ENCODE measurements at regions not wholly inside any gene's neighbourhood (a gene's known extent, or its start where the extent isn't known, plus 50 kb on each side); places are given as distances from the start of the nearest gene placed in this dataset.

DNA sequence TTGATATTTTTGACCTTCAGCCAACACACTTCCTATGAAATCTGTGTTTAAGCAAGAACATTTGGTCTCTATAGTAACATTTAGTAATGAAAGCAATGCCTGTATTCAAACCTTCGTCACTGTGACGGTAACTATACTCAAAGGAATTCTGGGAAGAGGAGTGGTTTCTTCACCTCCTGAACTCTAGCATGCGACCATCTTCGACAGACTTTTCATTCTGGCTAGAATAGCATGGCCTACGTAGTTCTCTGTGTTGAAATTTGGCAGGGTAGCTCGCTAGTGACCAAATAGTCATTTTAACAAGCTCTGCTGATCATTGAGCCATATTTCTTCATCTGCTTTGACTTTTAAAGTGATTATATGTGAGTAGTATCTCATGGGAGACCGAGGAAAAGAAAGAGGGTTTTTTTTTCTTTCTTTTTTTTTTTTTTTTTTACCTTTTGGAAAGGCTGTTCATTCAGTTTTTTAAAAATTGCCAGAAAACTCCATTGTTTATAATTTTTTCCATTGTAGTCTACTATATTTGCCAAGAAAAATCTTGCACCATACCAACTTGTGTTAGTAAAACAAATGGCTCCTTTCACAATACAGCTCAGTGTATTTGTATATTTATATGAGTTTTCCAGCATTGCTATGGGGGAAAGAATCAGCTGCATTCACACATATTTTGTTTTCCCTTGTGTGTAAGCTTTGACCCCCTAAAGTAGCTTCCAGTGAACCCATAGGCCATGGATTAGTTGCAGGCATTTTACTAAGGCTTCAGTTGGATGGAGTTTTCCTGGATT lies 166.8 kb downstream of the NNT start:
- DNase-seq (ENCODE audit: low read depth), result no peak
- TF ChIP-seq, protein P1, sequence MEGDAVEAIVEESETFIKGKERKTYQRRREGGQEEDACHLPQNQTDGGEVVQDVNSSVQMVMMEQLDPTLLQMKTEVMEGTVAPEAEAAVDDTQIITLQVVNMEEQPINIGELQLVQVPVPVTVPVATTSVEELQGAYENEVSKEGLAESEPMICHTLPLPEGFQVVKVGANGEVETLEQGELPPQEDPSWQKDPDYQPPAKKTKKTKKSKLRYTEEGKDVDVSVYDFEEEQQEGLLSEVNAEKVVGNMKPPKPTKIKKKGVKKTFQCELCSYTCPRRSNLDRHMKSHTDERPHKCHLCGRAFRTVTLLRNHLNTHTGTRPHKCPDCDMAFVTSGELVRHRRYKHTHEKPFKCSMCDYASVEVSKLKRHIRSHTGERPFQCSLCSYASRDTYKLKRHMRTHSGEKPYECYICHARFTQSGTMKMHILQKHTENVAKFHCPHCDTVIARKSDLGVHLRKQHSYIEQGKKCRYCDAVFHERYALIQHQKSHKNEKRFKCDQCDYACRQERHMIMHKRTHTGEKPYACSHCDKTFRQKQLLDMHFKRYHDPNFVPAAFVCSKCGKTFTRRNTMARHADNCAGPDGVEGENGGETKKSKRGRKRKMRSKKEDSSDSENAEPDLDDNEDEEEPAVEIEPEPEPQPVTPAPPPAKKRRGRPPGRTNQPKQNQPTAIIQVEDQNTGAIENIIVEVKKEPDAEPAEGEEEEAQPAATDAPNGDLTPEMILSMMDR (IDR thresholded peaks at IDR 0.05; ENCODE audit: control insufficient read depth, extremely low read depth, insufficient read depth), result no peak
- no peak overlapping the region for H3K4me3 ChIP-seq (ENCODE audit: low read depth, low read length)

Measured in LNCaP clone FGC (cell line).